K562 (cell line): ENCODE measurements at regions not wholly inside any gene's neighbourhood (a gene's known extent, or its start where the extent isn't known, plus 50 kb on each side); places are given as distances from the start of the nearest gene placed in this dataset.

Experiments used
- FOXA1 ChIP-seq: fragments of 450-650 bp; IDR thresholded peaks from 2 replicates; pipeline ENCODE4 v1.6.1; 2016; ENCODE audit warnings: mild to moderate bottlenecking, borderline replicate concordance
- GATAD2A ChIP-seq: fragments of 450-650 bp; IDR thresholded peaks from 2 replicates; pipeline ENCODE4 v1.6.1; 2017
- IFI16 ChIP-seq: fragments of 250-450 bp; sonication (Bioruptor Pico); IDR thresholded peaks from 2 replicates; pipeline ENCODE4 v2.1.2; 2022; ENCODE audit warnings: mild to moderate bottlenecking, inconsistent platforms
- NCOA1 ChIP-seq: fragments of 450-650 bp; IDR thresholded peaks from 2 replicates; pipeline ENCODE4 v1.6.1; 2016; ENCODE audit warnings: low read depth
- NRF1 ChIP-seq, 2 experiments: fragments of 450-650 bp; IDR thresholded peaks in 1 of 2; conservative IDR thresholded peaks in 1 of 2; 2 replicates each; pipeline ENCODE4 v1.6.1; 2014; ENCODE audit warnings: mild to moderate bottlenecking in 2 of 2
- POU5F1 ChIP-seq: fragments of 150-350 bp; IDR thresholded peaks from 2 replicates; pipeline ENCODE4 v1.6.1; 2014; ENCODE audit warnings: borderline replicate concordance, low read length, low read depth, mild to moderate bottlenecking; ENCODE audit not compliant: partially characterized antibody
- SMAD4 ChIP-seq: fragments of 250-450 bp; sonication (Bioruptor Pico); conservative IDR thresholded peaks from 2 replicates; pipeline ENCODE4 v1.8.0; 2021; ENCODE audit warnings: inconsistent platforms, mild to moderate bottlenecking, moderate library complexity
- SMARCA5 ChIP-seq: fragments of 450-650 bp; IDR thresholded peaks from 2 replicates; pipeline ENCODE4 v1.6.1; 2016
- SRSF7 ChIP-seq: fragments of 200-400 bp; formaldehyde crosslinking; optimal IDR thresholded peaks from 2 replicates; pipeline ENCODE3; 2017; ENCODE audit warnings: mild to moderate bottlenecking, low read depth, low read length
- TBL1XR1 ChIP-seq, 2 experiments: IDR thresholded peaks; 2 replicates each; pipeline ENCODE4 v1.6.1; 2012; ENCODE audit warnings: improper control_type of control experiment in 2 of 2, low read length in 2 of 2, mild to moderate bottlenecking in 1 of 2
- U2AF1 ChIP-seq: fragments of 200-400 bp; formaldehyde crosslinking; optimal IDR thresholded peaks from 2 replicates; pipeline ENCODE3; 2017; ENCODE audit warnings: mild to moderate bottlenecking, low read depth, low read length, moderate library complexity
- ZKSCAN1 ChIP-seq: fragments of 150-350 bp; IDR thresholded peaks from 2 replicates; pipeline ENCODE4 v1.6.1; 2016; ENCODE audit warnings: low read depth, low read length
- ZNF175 ChIP-seq: fragments of 200-800 bp; sonication (Bioruptor generic); IDR thresholded peaks from 2 replicates; pipeline ENCODE4 v1.6.1; 2016; ENCODE audit warnings: low read depth, mild to moderate bottlenecking, missing genetic modification characterization, missing compliant biosample characterization
- ZNF668 ChIP-seq: fragments of 250-450 bp; sonication (Bioruptor Pico); IDR thresholded peaks from 2 replicates; pipeline ENCODE4 v1.8.0; 2022; ENCODE audit warnings: mild to moderate bottlenecking, inconsistent platforms
- TF ChIP-seq, protein P1 (sequence below), 2 experiments: fragments of 450-650 bp; conservative IDR thresholded peaks; 2 replicates each; pipeline ENCODE4 v1.6.1; 2017; ENCODE audit warnings: mild to moderate bottlenecking in 2 of 2, moderate library complexity in 2 of 2
- TF ChIP-seq, protein P2 (sequence below): IDR thresholded peaks from 3 replicates; pipeline ENCODE4 v1.6.1; 2011; ENCODE audit warnings: borderline replicate concordance, mild to moderate bottlenecking; ENCODE audit not compliant: insufficient read length, insufficient read depth
- TF ChIP-seq, protein P3 (sequence below): fragments of 450-650 bp; formaldehyde crosslinking; IDR thresholded peaks from 2 replicates; pipeline ENCODE4 v1.4.0; 2022; ENCODE audit warnings: mild to moderate bottlenecking, moderate library complexity
- TF ChIP-seq, protein P4 (sequence below): fragments of 450-650 bp; formaldehyde crosslinking; IDR thresholded peaks from 2 replicates; pipeline ENCODE4 v1.4.0; 2022; ENCODE audit warnings: missing genetic modification characterization
- TF ChIP-seq, protein P5 (sequence below), 2 experiments: fragments of 450-650 bp in 1 of 2; IDR thresholded peaks; 2 replicates each; pipeline ENCODE4 v1.6.1; 2011 to 2017; ENCODE audit warnings: low read depth in 2 of 2, antibody characterized with exemption in 1 of 2, borderline replicate concordance in 1 of 2, low read length in 1 of 2, mild to moderate bottlenecking in 1 of 2, mixed read lengths in 1 of 2; ENCODE audit not compliant: control insufficient read depth in 1 of 2

DNA sequence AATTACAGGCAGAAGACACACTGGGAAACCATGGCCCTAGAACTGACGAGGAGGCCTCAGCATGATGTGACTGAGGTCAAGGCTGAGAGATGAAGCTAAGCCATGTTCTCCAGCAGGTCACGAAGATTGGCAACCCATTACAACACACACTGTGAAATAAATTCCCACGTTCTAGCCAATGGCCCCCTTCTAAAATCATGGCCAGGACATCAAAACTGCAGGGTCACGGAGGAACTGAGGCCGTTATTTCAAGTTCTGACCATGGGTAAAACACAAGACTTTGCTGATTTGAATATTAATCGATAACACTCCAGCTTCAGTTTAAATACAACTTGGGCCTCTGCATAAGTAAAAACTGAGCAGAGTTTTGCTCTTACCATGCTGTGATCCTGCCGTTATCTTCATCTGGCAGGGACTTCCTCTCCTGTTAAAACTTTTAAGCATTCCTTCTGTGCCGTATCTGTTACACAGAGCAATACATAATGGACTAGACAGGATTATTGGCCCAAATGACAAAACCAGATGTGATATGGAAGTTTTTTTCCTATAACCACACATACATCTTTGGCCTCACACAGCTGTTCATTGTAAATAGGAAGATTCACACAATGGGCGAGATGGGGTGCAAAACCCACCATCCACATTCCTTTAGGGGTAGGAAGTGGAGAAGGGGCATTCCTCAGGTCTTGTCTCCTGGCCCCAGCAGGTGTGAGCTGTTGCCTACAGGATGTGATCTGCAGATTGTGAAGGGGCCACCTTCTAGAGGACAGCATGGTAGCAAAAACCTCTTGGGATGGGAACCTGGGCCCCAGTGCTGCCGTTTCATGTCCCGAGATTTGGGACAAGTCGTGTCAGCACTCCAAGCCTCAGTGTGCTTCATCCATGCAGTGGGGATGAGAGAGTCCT lies 207.4 kb downstream of the OPA1 start (continued):
- TF ChIP-seq POU5F1, result no peak
- no peak for TF ChIP-seq FOXA1
- TF ChIP-seq, protein P1, sequence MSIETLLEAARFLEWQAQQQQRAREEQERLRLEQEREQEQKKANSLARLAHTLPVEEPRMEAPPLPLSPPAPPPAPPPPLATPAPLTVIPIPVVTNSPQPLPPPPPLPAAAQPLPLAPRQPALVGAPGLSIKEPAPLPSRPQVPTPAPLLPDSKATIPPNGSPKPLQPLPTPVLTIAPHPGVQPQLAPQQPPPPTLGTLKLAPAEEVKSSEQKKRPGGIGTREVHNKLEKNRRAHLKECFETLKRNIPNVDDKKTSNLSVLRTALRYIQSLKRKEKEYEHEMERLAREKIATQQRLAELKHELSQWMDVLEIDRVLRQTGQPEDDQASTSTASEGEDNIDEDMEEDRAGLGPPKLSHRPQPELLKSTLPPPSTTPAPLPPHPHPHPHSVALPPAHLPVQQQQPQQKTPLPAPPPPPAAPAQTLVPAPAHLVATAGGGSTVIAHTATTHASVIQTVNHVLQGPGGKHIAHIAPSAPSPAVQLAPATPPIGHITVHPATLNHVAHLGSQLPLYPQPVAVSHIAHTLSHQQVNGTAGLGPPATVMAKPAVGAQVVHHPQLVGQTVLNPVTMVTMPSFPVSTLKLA (conservative IDR thresholded peaks at IDR 0.05), result 0 out of 4 replicates have a peak, but pooled peaks of 1 of the 2 experiments have one; percentile 32
- TF ChIP-seq ZNF668 (CRISPR knock-in tag), result peak; percentile 81; the same call in 1 of the 2 replicates
- TF ChIP-seq, protein P2, sequence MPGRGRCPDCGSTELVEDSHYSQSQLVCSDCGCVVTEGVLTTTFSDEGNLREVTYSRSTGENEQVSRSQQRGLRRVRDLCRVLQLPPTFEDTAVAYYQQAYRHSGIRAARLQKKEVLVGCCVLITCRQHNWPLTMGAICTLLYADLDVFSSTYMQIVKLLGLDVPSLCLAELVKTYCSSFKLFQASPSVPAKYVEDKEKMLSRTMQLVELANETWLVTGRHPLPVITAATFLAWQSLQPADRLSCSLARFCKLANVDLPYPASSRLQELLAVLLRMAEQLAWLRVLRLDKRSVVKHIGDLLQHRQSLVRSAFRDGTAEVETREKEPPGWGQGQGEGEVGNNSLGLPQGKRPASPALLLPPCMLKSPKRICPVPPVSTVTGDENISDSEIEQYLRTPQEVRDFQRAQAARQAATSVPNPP, result no peak
- TF ChIP-seq, protein P3, sequence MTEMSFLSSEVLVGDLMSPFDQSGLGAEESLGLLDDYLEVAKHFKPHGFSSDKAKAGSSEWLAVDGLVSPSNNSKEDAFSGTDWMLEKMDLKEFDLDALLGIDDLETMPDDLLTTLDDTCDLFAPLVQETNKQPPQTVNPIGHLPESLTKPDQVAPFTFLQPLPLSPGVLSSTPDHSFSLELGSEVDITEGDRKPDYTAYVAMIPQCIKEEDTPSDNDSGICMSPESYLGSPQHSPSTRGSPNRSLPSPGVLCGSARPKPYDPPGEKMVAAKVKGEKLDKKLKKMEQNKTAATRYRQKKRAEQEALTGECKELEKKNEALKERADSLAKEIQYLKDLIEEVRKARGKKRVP (CRISPR knock-in tag), result no peak
- TF ChIP-seq ZKSCAN1, result no peak
- no peak for TF ChIP-seq IFI16 (CRISPR knock-in tag)
- no peak for TF ChIP-seq NCOA1
- peak in 1 of 2 experiments; percentile 53; a peak in 1 of 4 replicates for TF ChIP-seq TBL1XR1 (IDR thresholded peaks at IDR 0.05; ENCODE audit: low read length in 2 of 2)
- no peak for TF ChIP-seq GATAD2A
- no peak for TF ChIP-seq ZNF175 (CRISPR knock-in tag)
- TF ChIP-seq U2AF1, result no peak
- no peak for TF ChIP-seq SMARCA5
- TF ChIP-seq NRF1 (conservative IDR thresholded peaks at IDR 0.05 in 1 of 2, IDR thresholded peaks at IDR 0.05 in 1 of 2), result no peak
- TF ChIP-seq SMAD4 (CRISPR knock-in tag), result peak; percentile 72; the same call in 1 of the 2 replicates
- no peak for TF ChIP-seq SRSF7
- TF ChIP-seq, protein P4, sequence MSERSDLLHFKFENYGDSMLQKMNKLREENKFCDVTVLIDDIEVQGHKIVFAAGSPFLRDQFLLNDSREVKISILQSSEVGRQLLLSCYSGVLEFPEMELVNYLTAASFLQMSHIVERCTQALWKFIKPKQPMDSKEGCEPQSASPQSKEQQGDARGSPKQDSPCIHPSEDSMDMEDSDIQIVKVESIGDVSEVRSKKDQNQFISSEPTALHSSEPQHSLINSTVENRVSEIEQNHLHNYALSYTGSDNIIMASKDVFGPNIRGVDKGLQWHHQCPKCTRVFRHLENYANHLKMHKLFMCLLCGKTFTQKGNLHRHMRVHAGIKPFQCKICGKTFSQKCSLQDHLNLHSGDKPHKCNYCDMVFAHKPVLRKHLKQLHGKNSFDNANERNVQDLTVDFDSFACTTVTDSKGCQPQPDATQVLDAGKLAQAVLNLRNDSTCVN (CRISPR knock-in tag), result no peak
- TF ChIP-seq, protein P5, sequence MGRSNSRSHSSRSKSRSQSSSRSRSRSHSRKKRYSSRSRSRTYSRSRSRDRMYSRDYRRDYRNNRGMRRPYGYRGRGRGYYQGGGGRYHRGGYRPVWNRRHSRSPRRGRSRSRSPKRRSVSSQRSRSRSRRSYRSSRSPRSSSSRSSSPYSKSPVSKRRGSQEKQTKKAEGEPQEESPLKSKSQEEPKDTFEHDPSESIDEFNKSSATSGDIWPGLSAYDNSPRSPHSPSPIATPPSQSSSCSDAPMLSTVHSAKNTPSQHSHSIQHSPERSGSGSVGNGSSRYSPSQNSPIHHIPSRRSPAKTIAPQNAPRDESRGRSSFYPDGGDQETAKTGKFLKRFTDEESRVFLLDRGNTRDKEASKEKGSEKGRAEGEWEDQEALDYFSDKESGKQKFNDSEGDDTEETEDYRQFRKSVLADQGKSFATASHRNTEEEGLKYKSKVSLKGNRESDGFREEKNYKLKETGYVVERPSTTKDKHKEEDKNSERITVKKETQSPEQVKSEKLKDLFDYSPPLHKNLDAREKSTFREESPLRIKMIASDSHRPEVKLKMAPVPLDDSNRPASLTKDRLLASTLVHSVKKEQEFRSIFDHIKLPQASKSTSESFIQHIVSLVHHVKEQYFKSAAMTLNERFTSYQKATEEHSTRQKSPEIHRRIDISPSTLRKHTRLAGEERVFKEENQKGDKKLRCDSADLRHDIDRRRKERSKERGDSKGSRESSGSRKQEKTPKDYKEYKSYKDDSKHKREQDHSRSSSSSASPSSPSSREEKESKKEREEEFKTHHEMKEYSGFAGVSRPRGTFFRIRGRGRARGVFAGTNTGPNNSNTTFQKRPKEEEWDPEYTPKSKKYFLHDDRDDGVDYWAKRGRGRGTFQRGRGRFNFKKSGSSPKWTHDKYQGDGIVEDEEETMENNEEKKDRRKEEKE (IDR thresholded peaks at IDR 0.05; ENCODE audit: borderline replicate concordance in 1 of 2, control insufficient read depth in 1 of 2, low read depth in 2 of 2, low read length in 1 of 2), result no peak
